Pancreas (tissue), 10 donors: ENCODE measurements at regions not wholly inside any gene's neighbourhood (a gene's known extent, or its start where the extent isn't known, plus 50 kb on each side); places are given as distances from the start of the nearest gene placed in this dataset.

Source experiments
- ATAC-seq, 4 donors: fragments of 200-7000 bp; cut with Tn5 transposase; one replicate each; pipeline versions ENCODE4 v1.8.0 to v1.9.1; 2020; ENCODE audit warnings: mild to moderate bottlenecking in 4 of 4, moderate library complexity in 4 of 4
- DNase-seq, 6 donors: peaks; one replicate each; pipeline ENCODE4 v3.0.0-alpha.2; 2020
- FAIRE-seq: peaks from 2 replicates; lab custom pipeline; 2012; peaks lifted over from hg19 to GRCh38; lab: Jason Lieb, UNC
- H3K27ac ChIP-seq, 4 donors: fragments of 200-600 bp; sonication (generic); 1 replicate in 3 of 4; 2 replicates in 1 of 4; pipeline versions ENCODE4 v1.5.0 to v1.8.0; 2020
- H3K27me3 ChIP-seq, 4 donors: fragments of 200-600 bp; one replicate each; pipeline ENCODE4 v1.8.0; 2021
- H3K36me3 ChIP-seq, 3 donors: fragments of 200-600 bp; sonication (generic) in 1 of 3; one replicate each; pipeline versions ENCODE4 v1.5.0 to v1.8.0; 2020 to 2021
- H3K4me1 ChIP-seq, 3 donors: fragments of 200-600 bp; one replicate each; pipeline ENCODE4 v1.8.0; 2021
- H3K4me3 ChIP-seq, 4 donors: fragments of 200-600 bp; sonication (generic) in 2 of 4; one replicate each; pipeline versions ENCODE4 v1.5.0 to v1.8.0; 2020 to 2021
- H3K9me3 ChIP-seq, 4 donors: fragments of 200-600 bp; one replicate each; pipeline ENCODE4 v1.8.0; 2021
- WGBS, 2 donors: extraction: QIAGEN DNeasy Blood & Tissue Kit; methylation state at CpG; one replicate each; pipeline ENCODE4 v1.1.7; 2013; 5-methylcytosine and 5-hydroxymethylcytosine counted together
- intact Hi-C, 3 donors: fragments of 100-400 bp; cut with DNase I; formaldehyde crosslinking; loops; one replicate each; pipeline versions ENCODE4 v1.11.1 to v1.14.2; 2022
- TF ChIP-seq, protein P1 (sequence below), 4 donors: fragments of 200-600 bp; sonication (generic) in 3 of 4; IDR thresholded peaks; one replicate each; pipeline versions ENCODE4 v1.5.0 to v1.8.0; 2021; ENCODE audit warnings: antibody characterized with exemption in 4 of 4
- donor health status: healthy with polysubstance abuse.
- donor health status: DM: no; HTN: no; CAD: no; lungs with moderate emphysema.
- donor health status: DM: no; HTN: no; CAD: no.
- donor health status: control.
- donor health status: control.
- donor health status: Bipolar disorder and iron deficiency.
- donor health status: DM: yes; HTN: yes; CAD: no.
- donor health status: DM: no; HTN: no; CAD: no.
- donor health status: DM: no; HTN: no; CAD: no.
- donor health status: DM: yes; HTN: yes; CAD: no.

DNA sequence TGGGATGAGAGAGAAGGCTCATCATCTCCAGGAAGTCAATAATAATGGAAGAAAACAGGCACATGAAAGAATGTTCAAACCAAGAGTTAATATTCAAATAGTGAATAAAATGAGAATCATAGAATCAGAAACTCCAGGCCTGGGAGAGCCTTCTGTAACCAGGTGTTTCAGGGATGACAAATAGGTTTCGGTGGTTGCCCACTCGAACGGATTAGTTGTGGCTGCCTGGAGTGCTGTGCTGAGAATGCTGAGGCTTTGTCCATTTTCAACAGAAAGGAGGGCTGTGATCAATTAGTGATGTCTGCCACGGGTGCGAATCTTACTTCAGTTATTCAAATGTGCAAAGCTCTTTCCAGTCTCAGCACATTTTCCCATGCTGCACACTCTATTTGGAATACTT, 227.3 kb downstream of the INSIG2 start:
- WGBS, 2 donors: 78 to 84% methylated on average over 5 of the region's 5 CpGs
- Histone ChIP-seq H3K27ac (no peak overlapping the region), H3K9me3 (no peaks in the 10 kb centered on the region), H3K36me3 (no peaks in the 10 kb centered on the region), H3K27me3 (no peaks in the 10 kb centered on the region), H3K4me3 (no peak overlapping the region), H3K4me1 (no peaks in the 10 kb centered on the region)
- no peak for FAIRE-seq
- intact Hi-C loops: no loop called here
- no peak for ATAC-seq
- TF ChIP-seq, protein P1, sequence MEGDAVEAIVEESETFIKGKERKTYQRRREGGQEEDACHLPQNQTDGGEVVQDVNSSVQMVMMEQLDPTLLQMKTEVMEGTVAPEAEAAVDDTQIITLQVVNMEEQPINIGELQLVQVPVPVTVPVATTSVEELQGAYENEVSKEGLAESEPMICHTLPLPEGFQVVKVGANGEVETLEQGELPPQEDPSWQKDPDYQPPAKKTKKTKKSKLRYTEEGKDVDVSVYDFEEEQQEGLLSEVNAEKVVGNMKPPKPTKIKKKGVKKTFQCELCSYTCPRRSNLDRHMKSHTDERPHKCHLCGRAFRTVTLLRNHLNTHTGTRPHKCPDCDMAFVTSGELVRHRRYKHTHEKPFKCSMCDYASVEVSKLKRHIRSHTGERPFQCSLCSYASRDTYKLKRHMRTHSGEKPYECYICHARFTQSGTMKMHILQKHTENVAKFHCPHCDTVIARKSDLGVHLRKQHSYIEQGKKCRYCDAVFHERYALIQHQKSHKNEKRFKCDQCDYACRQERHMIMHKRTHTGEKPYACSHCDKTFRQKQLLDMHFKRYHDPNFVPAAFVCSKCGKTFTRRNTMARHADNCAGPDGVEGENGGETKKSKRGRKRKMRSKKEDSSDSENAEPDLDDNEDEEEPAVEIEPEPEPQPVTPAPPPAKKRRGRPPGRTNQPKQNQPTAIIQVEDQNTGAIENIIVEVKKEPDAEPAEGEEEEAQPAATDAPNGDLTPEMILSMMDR (IDR thresholded peaks at IDR 0.05): no peak
- no peak for DNase-seq

GRCh38 chr2:118312969-118313756, 224.9 kb downstream of the INSIG2 start:
- ATAC-seq: no peak
- intact Hi-C loops: no loop called here
- no peak overlapping the region for H3K27ac ChIP-seq
- no peaks in the 10 kb centered on the region for H3K36me3 ChIP-seq
- WGBS, 2 donors: 37 to 46% methylated on average over 4 of the region's 4 CpGs
- H3K27me3 ChIP-seq: peaks cover 0 to 4% (median 0%) of the 10 kb centered on the region in 4 donors
- FAIRE-seq: no peak
- TF ChIP-seq, protein P1 (IDR thresholded peaks at IDR 0.05): no peak
- H3K4me3 ChIP-seq: no peak overlapping the region
- H3K9me3 ChIP-seq: no peaks in the 10 kb centered on the region
- DNase-seq: peak in 1 of 6 donors; percentile 14
- no peaks in the 10 kb centered on the region for H3K4me1 ChIP-seq

DNA sequence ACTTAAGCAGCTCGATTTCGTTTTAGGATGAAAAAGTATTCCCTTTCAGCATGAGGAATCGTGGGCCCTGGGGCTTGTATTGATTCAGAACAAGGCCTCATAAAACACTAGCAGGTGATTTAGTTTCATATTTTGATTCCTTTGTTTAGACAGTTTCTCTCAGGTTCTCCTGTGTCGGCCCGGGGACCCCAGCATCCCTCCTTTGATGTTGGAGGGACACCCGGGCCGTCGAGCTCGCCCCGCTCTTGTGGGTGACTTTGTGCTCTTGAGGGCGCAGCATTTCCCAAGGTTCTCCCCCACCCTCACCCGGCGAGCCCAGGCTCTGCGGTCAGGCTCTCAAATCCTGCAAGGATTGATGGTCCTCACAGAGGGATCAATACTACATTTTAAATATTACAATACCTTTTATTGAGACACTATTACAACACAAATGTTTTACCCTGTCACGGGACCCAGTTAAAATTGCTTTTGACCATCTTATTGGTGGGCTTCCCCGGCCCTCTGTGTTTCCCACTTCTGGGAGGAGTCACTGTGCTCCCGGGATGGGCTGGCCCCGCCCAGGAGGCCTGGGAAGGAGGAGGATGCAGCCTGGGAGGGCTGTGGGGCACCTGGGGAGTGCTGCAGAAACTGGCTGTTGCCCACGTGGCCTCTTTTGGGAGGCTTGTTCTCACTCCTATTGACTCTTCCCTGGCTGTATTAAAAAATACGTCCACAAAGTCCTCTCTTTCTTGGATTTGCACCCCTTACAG, 222.6 kb downstream of the INSIG2 start:
- TF ChIP-seq, protein P1 (IDR thresholded peaks at IDR 0.05): no peak
- Histone ChIP-seq H3K9me3 (no peaks in the 10 kb centered on the region), H3K36me3 (no peaks in the 10 kb centered on the region), H3K4me3 (peak overlapping the region in 3 of 4 donors; percentile 36 to 52 (median 44)), H3K27me3 (peaks cover 0 to 4% (median 0%) of the 10 kb centered on the region in 4 donors), H3K27ac (no peak overlapping the region), H3K4me1 (no peaks in the 10 kb centered on the region)
- DNase-seq (peak in 1 of 6 donors; percentile 46), FAIRE-seq (no peak), ATAC-seq (peak in 1 of 4 donors; percentile 23)
- 52% methylated on average over 19 to 20 of the region's 20 CpGs for WGBS, 2 donors
- intact Hi-C loops: no loop called here

DNA sequence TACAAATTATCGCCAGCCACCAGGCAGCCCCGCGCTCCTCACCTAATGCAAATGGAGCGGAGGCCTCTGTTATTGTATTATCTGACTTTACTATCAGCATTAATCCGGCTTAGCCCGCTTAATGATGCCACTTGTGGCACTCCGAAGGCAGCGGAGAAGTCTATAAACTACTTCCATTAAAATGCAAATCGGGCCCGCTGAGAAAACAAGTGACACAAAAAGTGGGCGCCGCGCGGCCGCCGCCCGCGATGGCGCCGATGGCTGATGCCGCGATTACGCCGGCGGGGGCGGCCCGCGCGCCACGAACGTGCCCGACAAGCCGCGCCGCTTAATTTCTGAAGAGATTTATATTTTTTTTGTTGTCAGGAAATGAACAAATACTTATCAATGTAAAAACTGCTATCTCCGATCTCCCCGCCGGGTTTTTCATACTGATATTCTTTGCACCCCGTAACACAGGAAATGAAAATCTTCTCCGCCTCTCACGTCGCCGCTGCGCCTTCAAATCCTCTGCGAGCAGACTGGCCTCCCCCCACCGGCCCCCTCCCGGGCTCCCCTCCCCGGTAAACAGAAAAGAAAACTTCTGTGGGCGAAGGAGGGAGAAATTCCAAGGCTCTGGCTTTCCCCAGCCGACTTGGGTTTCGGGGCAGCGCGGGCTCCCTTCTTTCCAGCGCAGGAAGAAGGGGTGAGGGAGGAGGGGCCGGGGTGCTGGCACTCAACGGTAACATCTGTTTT, 221.8 kb downstream of the INSIG2 start:
- DNase-seq: peak in 3 of 6 donors; percentile 20 to 65 (median 41)

More for the DNA sequence above, 221.8 kb downstream of the INSIG2 start:
- intact Hi-C loops: no loop called here
- ATAC-seq: peak; percentile 40 to 72 (median 64)
- peak overlapping the region; percentile 36 to 52 (median 42) for H3K4me3 ChIP-seq
- H3K27me3 ChIP-seq: peaks cover 0 to 4% (median 0%) of the 10 kb centered on the region in 4 donors
- no peak overlapping the region for H3K27ac ChIP-seq
- TF ChIP-seq, protein P1 (IDR thresholded peaks at IDR 0.05): no peak
- FAIRE-seq: no peak
- WGBS, 2 donors: 3 to 4% methylated on average over 56 of the region's 56 CpGs
- H3K4me1 ChIP-seq: no peaks in the 10 kb centered on the region
- no peaks in the 10 kb centered on the region for H3K9me3 ChIP-seq
- no peaks in the 10 kb centered on the region for H3K36me3 ChIP-seq
